GM18505 (cell line): ENCODE measurements at regions not wholly inside any gene's neighbourhood (a gene's known extent, or its start where the extent isn't known, plus 50 kb on each side); places are given as distances from the start of the nearest gene placed in this dataset.

Source experiments
- ATAC-seq: cut with Tn5 transposase; IDR thresholded peaks from one replicate; pipeline ENCODE4 v1.9.1; 2021; ENCODE audit not compliant: unreplicated experiment
- POLR2A ChIP-seq: IDR thresholded peaks from 4 replicates; pipeline ENCODE4 v1.6.1; 2011; ENCODE audit warnings: borderline replicate concordance; ENCODE audit not compliant: insufficient read depth, insufficient read length; ENCODE audit errors: extremely low read depth

- TF ChIP-seq POLR2A: no peak
- no peak for ATAC-seq
Measured at GRCh38 chr4:22201256-22201655, 252.7 kb upstream of the KCNIP4 start.

GRCh38 chr4:22196551-22196950 lies 248.0 kb upstream of the KCNIP4 start:
- ATAC-seq: no peak
- no peak for TF ChIP-seq POLR2A

- no peak for TF ChIP-seq POLR2A
- ATAC-seq: no peak
Measured at GRCh38 chr4:22192084-22192511, 243.5 kb upstream of the KCNIP4 start.

- ATAC-seq: no peak
- TF ChIP-seq POLR2A: no peak
Measured at GRCh38 chr4:22191565-22191964, 243.0 kb upstream of the KCNIP4 start.

- ATAC-seq: no peak
Measured at GRCh38 chr4:22190855-22191254, 242.3 kb upstream of the KCNIP4 start.

GRCh38 chr4:22187203-22187820 lies 238.7 kb upstream of the KCNIP4 start:
- TF ChIP-seq POLR2A: no peak
- no peak for ATAC-seq

More at GRCh38 chr4:22190855-22191254, 242.3 kb upstream of the KCNIP4 start:
- TF ChIP-seq POLR2A: no peak

GRCh38 chr4:22181736-22182135 lies 233.2 kb upstream of the KCNIP4 start:
- no peak for ATAC-seq
- no peak for TF ChIP-seq POLR2A

- no peak for TF ChIP-seq POLR2A
- ATAC-seq: no peak
Measured at GRCh38 chr4:22179124-22179874, 230.7 kb upstream of the KCNIP4 start.

- no peak for TF ChIP-seq POLR2A
Measured at GRCh38 chr4:22174640-22175039, 226.1 kb upstream of the KCNIP4 start.

GRCh38 chr4:22170353-22170752 lies 221.8 kb upstream of the KCNIP4 start:
- TF ChIP-seq POLR2A: no peak
- no peak for ATAC-seq

More at GRCh38 chr4:22174640-22175039, 226.1 kb upstream of the KCNIP4 start:
- ATAC-seq: no peak

GRCh38 chr4:22167201-22167600 lies 218.6 kb upstream of the KCNIP4 start:
- no peak for TF ChIP-seq POLR2A
- ATAC-seq: no peak

GRCh38 chr4:22162454-22162853 lies 213.9 kb upstream of the KCNIP4 start:
- no peak for TF ChIP-seq POLR2A
- no peak for ATAC-seq

GRCh38 chr4:22130741-22131140 lies 182.2 kb upstream of the KCNIP4 start:
- no peak for TF ChIP-seq POLR2A
- ATAC-seq: no peak

GRCh38 chr4:22129454-22130029 lies 181.0 kb upstream of the KCNIP4 start:
- TF ChIP-seq POLR2A: no peak
- no peak for ATAC-seq
